H9 (cell line): ENCODE measurements at regions not wholly inside any gene's neighbourhood (a gene's known extent, or its start where the extent isn't known, plus 50 kb on each side); places are given as distances from the start of the nearest gene placed in this dataset.

Source experiments
- DNase-seq: peaks from one replicate; pipeline ENCODE4 v3.0.0-alpha.2; 2017
- H2AFZ ChIP-seq: one replicate; pipeline ENCODE4 v1.6.1; 2013; ENCODE audit warnings: mild to moderate bottlenecking, low read length, control low read depth, moderate library complexity
- H2AK5ac ChIP-seq: 2 replicates; pipeline ENCODE4 v1.6.1; 2013; ENCODE audit warnings: low read length, control low read depth, mixed read lengths; ENCODE audit not compliant: insufficient read length
- H2BK120ac ChIP-seq: one replicate; pipeline ENCODE4 v1.6.1; 2013; ENCODE audit warnings: low read depth, mild to moderate bottlenecking, low read length, control low read depth, inconsistent platforms; ENCODE audit not compliant: poor library complexity, severe bottlenecking
- H2BK12ac ChIP-seq: 2 replicates; pipeline ENCODE4 v1.6.1; 2013; ENCODE audit warnings: low read length, control low read depth, mixed read lengths, low read depth; ENCODE audit not compliant: insufficient read length
- H2BK15ac ChIP-seq: 2 replicates; pipeline ENCODE4 v1.6.1; 2013; ENCODE audit warnings: low read depth, low read length, control low read depth
- H2BK20ac ChIP-seq: one replicate; pipeline ENCODE4 v1.6.1; 2013; ENCODE audit warnings: low read depth, mild to moderate bottlenecking, low read length, control low read depth, inconsistent platforms; ENCODE audit not compliant: poor library complexity, severe bottlenecking
- H2BK5ac ChIP-seq: 2 replicates; pipeline ENCODE4 v1.6.1; 2013; ENCODE audit warnings: low read length, control low read depth, mixed read lengths; ENCODE audit not compliant: insufficient read length
- H3K14ac ChIP-seq: 2 replicates; pipeline ENCODE4 v1.6.1; 2013; ENCODE audit warnings: low read length, control low read depth; ENCODE audit not compliant: insufficient read depth
- H3K18ac ChIP-seq: 2 replicates; pipeline ENCODE4 v1.6.1; 2013; ENCODE audit warnings: low read depth, mild to moderate bottlenecking, mixed read lengths, low read length, control low read depth; ENCODE audit not compliant: insufficient read length
- H3K23ac ChIP-seq: 2 replicates; pipeline ENCODE4 v1.6.1; 2013; ENCODE audit warnings: low read length, control low read depth, mixed read lengths, low read depth; ENCODE audit not compliant: insufficient read length
- H3K23me2 ChIP-seq: 2 replicates; pipeline ENCODE4 v1.6.1; 2013; ENCODE audit warnings: low read depth, mild to moderate bottlenecking, mixed read lengths, low read length, control low read depth; ENCODE audit not compliant: insufficient read length, poor library complexity, severe bottlenecking
- H3K27ac ChIP-seq: 2 replicates; pipeline ENCODE4 v1.5.1; 2013; ENCODE audit warnings: low read length, control low read depth, mixed read lengths, low read depth; ENCODE audit not compliant: insufficient read length
- H3K27me3 ChIP-seq: 2 replicates; pipeline ENCODE4 v1.6.1; 2013; ENCODE audit warnings: low read length, control low read depth, inconsistent platforms; ENCODE audit not compliant: insufficient read depth
- H3K4ac ChIP-seq: 2 replicates; pipeline ENCODE4 v1.6.1; 2013; ENCODE audit warnings: low read depth, mild to moderate bottlenecking, control low read depth, inconsistent platforms, low read length, moderate library complexity
- H3K4me1 ChIP-seq: 2 replicates; pipeline ENCODE4 v1.6.1; 2013; ENCODE audit warnings: low read length, control low read depth, inconsistent platforms; ENCODE audit not compliant: insufficient read depth
- H3K4me2 ChIP-seq: 2 replicates; pipeline ENCODE4 v1.6.1; 2013; ENCODE audit warnings: low read length, control low read depth, mixed read lengths; ENCODE audit not compliant: insufficient read length, insufficient read depth
- H3K56ac ChIP-seq: 2 replicates; pipeline ENCODE4 v1.6.1; 2013; ENCODE audit warnings: low read depth, mild to moderate bottlenecking, mixed read lengths, low read length, control low read depth; ENCODE audit not compliant: insufficient read length
- H3K79me1 ChIP-seq: 2 replicates; pipeline ENCODE4 v1.6.1; 2013; ENCODE audit warnings: low read depth, mild to moderate bottlenecking, moderate library complexity, low read length, control low read depth, inconsistent platforms; ENCODE audit not compliant: insufficient read depth, poor library complexity, severe bottlenecking
- H3K79me2 ChIP-seq: 2 replicates; pipeline ENCODE4 v1.6.1; 2013; ENCODE audit warnings: low read length, control low read depth, inconsistent platforms; ENCODE audit not compliant: insufficient read depth
- H3K9ac ChIP-seq: 2 replicates; pipeline ENCODE4 v1.6.1; 2013; ENCODE audit warnings: low read length, control low read depth, mixed read lengths; ENCODE audit not compliant: insufficient read length; ENCODE audit errors: extremely low read depth
- H3K9me3 ChIP-seq: one replicate; pipeline ENCODE4 v1.6.1; 2013; ENCODE audit warnings: low read depth, low read length, inconsistent platforms; ENCODE audit not compliant: control insufficient read depth
- H3T11ph ChIP-seq: one replicate; pipeline ENCODE4 v1.6.1; 2013; ENCODE audit warnings: mild to moderate bottlenecking, low read length, control low read depth, inconsistent platforms
- H4K20me1 ChIP-seq: one replicate; pipeline ENCODE4 v1.6.1; 2013; ENCODE audit not compliant: control insufficient read depth, insufficient read length, insufficient read depth
- H4K5ac ChIP-seq: 2 replicates; pipeline ENCODE4 v1.6.1; 2013; ENCODE audit warnings: low read depth, mild to moderate bottlenecking, mixed read lengths, low read length, control low read depth; ENCODE audit not compliant: insufficient read length
- H4K8ac ChIP-seq: replicated peaks from 2 replicates; pipeline ENCODE4 v1.6.1; 2013; ENCODE audit warnings: low read length, control low read depth, mixed read lengths, low read depth; ENCODE audit not compliant: insufficient read length
- H4K91ac ChIP-seq: 2 replicates; pipeline ENCODE4 v1.6.1; 2013; ENCODE audit warnings: low read depth, mild to moderate bottlenecking, moderate library complexity, mixed read lengths, low read length, control low read depth; ENCODE audit not compliant: insufficient read length
- H3K27ac Mint-ChIP-seq, 3 experiments: 2 replicates in 2 of 3; 3 replicates in 1 of 3; pipeline ENCODE4 v1.8.0; 2020 to 2021; ENCODE audit warnings: mixed read lengths in 3 of 3, mild to moderate bottlenecking in 1 of 3, moderate library complexity in 1 of 3
- H3K27me3 Mint-ChIP-seq: 2 replicates; pipeline ENCODE4 v1.8.0; 2021; ENCODE audit warnings: low read depth, mild to moderate bottlenecking, moderate library complexity, mixed read lengths
- H3K36me3 Mint-ChIP-seq, 3 experiments: 2 replicates in 2 of 3; 3 replicates in 1 of 3; pipeline ENCODE4 v1.8.0; 2020 to 2021; ENCODE audit warnings: low read depth in 3 of 3, mixed read lengths in 3 of 3; ENCODE audit not compliant: insufficient read depth in 1 of 3
- H3K4me1 Mint-ChIP-seq, 2 experiments: 2 replicates each; pipeline ENCODE4 v1.8.0; 2020; ENCODE audit warnings: mixed read lengths in 2 of 2
- H3K4me3 Mint-ChIP-seq, 2 experiments: 2 replicates in 1 of 2; 3 replicates in 1 of 2; pipeline ENCODE4 v1.8.0; 2020 to 2021; ENCODE audit warnings: mild to moderate bottlenecking in 2 of 2, mixed read lengths in 2 of 2, moderate library complexity in 1 of 2
- H3K9me3 Mint-ChIP-seq, 2 experiments: 2 replicates in 1 of 2; 3 replicates in 1 of 2; pipeline ENCODE4 v1.8.0; 2020; ENCODE audit warnings: mild to moderate bottlenecking in 2 of 2, mixed read lengths in 2 of 2, moderate library complexity in 1 of 2
- CTCF ChIP-seq: fragments of 200-600 bp; sonication (generic); conservative IDR thresholded peaks from 3 replicates; pipeline ENCODE4 v1.8.0; 2021; ENCODE audit warnings: antibody characterized with exemption, mild to moderate bottlenecking
- WGBS: extraction: QIAGEN DNeasy Blood & Tissue Kit; methylation state at CpG from one replicate; pipeline ENCODE4 v1.1.7; 2013; ENCODE audit warnings: missing lambda C conversion rate, low lambda C conversion rate, mixed read lengths; ENCODE audit not compliant: insufficient read length; ENCODE audit errors: extremely low coverage; 5-methylcytosine and 5-hydroxymethylcytosine counted together

GRCh38 chrX:8083286-8083685 is 87.8 kb downstream of the VCX2 start:
- Mint-ChIP-seq H3K4me3 (no peak overlapping the region), H3K4me1 (peaks cover 23 to 44% of the 10 kb centered on the region in 2 experiments), H3K27me3 (no peaks in the 10 kb centered on the region), H3K36me3 (no peaks in the 10 kb centered on the region), H3K27ac (no peak overlapping the region; a peak in 1 of 7 replicates), H3K9me3 (no peaks in the 10 kb centered on the region)
- Histone ChIP-seq H3K23ac (no peak overlapping the region), H3K4me1 (peaks cover 2% of the 10 kb centered on the region; the same call in 1 of the 2 replicates), H2AFZ (no peak overlapping the region), H4K20me1 (no peaks in the 10 kb centered on the region), H3K56ac (no peak overlapping the region), H3K18ac (no peak overlapping the region), H3K79me2 (no peaks in the 10 kb centered on the region), H3T11ph (no peak overlapping the region), H4K5ac (no peak overlapping the region), H3K23me2 (no peaks in the 10 kb centered on the region), H3K9me3 (no peaks in the 10 kb centered on the region), H4K8ac (no peak overlapping the region), H2BK15ac (no peak overlapping the region), H4K91ac (no peak overlapping the region), H3K79me1 (no peaks in the 10 kb centered on the region), H3K27me3 (no peaks in the 10 kb centered on the region), H3K14ac (no peak overlapping the region), H3K27ac (no peak overlapping the region), H3K9ac (no peak overlapping the region), H3K4ac (no peak overlapping the region), H2BK20ac (no peak overlapping the region), H2AK5ac (no peak overlapping the region), H2BK120ac (no peak overlapping the region), H2BK12ac (no peak overlapping the region), H3K4me2 (no peak overlapping the region), H2BK5ac (no peak overlapping the region)
- WGBS: no CpG with 5 or more reads among the region's 3 CpGs
- DNase-seq: no peak
- TF ChIP-seq CTCF: no peak
